HCT116 (cell line): ENCODE measurements at regions not wholly inside any gene's neighbourhood (a gene's known extent, or its start where the extent isn't known, plus 50 kb on each side); places are given as distances from the start of the nearest gene placed in this dataset.

Experiments
- ATAC-seq: fragments of 200-7000 bp; cut with Tn5 transposase; 2 replicates; pipeline ENCODE4 v1.9.1; 2020; ENCODE audit warnings: mild to moderate bottlenecking, moderate library complexity
- BruUV-seq: library from RNA; stranded (reverse); fragments of 400-500 nt; replicated peaks from 2 replicates; lab custom pipeline; 2021; lab: Mats Ljungman, UMichigan
- CTCF ChIA-PET: fragments of 300-600 bp; sonication (Branson Sonifier 250); formaldehyde crosslinking; loops from one replicate; lab custom pipeline; 2021; ENCODE audit warnings: antibody characterized with exemption; lab: Charles Lee
- POLR2A ChIA-PET: fragments of 300-600, 350-600 bp; sonication (Branson Sonifier 250); formaldehyde crosslinking; loops from one replicate; lab custom pipeline; 2021; ENCODE audit warnings: antibody characterized with exemption; lab: Charles Lee
- RAD21 ChIA-PET, 2 experiments: fragments of 300-600 bp; sonication (Branson Sonifier 250); formaldehyde crosslinking; loops; one replicate each; lab custom pipeline; 2023; ENCODE audit warnings: low total read pairs in 2 of 2; ENCODE audit not compliant: uncharacterized antibody in 2 of 2, unreplicated experiment in 2 of 2, low non-redundant PET in 1 of 2; lab: Charles Lee
- DNase-seq: peaks from one replicate; pipeline ENCODE4 v3.0.0-alpha.2; 2010; ENCODE audit warnings: low read depth, low spot score
- H2AFZ ChIP-seq: fragments of 200-600 bp; shearing (Covaris generic), sonication (generic); 2 replicates; pipeline ENCODE4 v1.6.1; 2017; ENCODE audit warnings: low read depth, mixed run types, mixed read lengths, antibody characterized with exemption, low read length; ENCODE audit not compliant: poor library complexity, severe bottlenecking
- H3K27ac ChIP-seq: 2 replicates; pipeline ENCODE4 v1.5.1; 2012; ENCODE audit warnings: low read depth, low read length
- H3K27me3 ChIP-seq: fragments of 200-600 bp; sonication (generic); 2 replicates; pipeline ENCODE4 v1.6.1; 2016; ENCODE audit warnings: mixed run types, low read length, mixed read lengths; ENCODE audit not compliant: insufficient read depth
- H3K36me3 ChIP-seq, 2 experiments: fragments of 200-500 bp in 1 of 2; fragments of 200-600 bp in 1 of 2; sonication (Bioruptor generic) in 1 of 2; sonication (generic) in 1 of 2; 2 replicates each; pipeline versions ENCODE4 v1.5.1 to v1.6.1; 2014 to 2016; ENCODE audit warnings: low read length in 2 of 2, inconsistent platforms in 1 of 2, mixed read lengths in 1 of 2, mixed run types in 1 of 2; ENCODE audit not compliant: insufficient read depth in 2 of 2, control insufficient read depth in 1 of 2
- H3K4me1 ChIP-seq, 2 experiments: fragments of 200-600 bp in 1 of 2; sonication (generic) in 1 of 2; 2 replicates each; pipeline versions ENCODE4 v1.5.1 to v1.6.1; 2012 to 2017; ENCODE audit warnings: low read length in 2 of 2, inconsistent platforms in 1 of 2, mild to moderate bottlenecking in 1 of 2, mixed read lengths in 1 of 2, mixed run types in 1 of 2, moderate library complexity in 1 of 2; ENCODE audit not compliant: insufficient read depth in 2 of 2, control insufficient read depth in 1 of 2
- H3K4me2 ChIP-seq: fragments of 200-600 bp; sonication (generic); 2 replicates; pipeline ENCODE4 v1.6.1; 2017; ENCODE audit warnings: mixed run types, low read length, mixed read lengths
- H3K4me3 ChIP-seq, 2 experiments: fragments of 200-600 bp in 1 of 2; sonication (generic) in 1 of 2; replicated peaks in 1 of 2; 2 replicates each; pipeline ENCODE4 v1.5.1; 2011 to 2016; ENCODE audit warnings: low read length in 2 of 2, control low read depth in 1 of 2, low read depth in 1 of 2, mild to moderate bottlenecking in 1 of 2, mixed read lengths in 1 of 2, mixed run types in 1 of 2
- H3K79me2 ChIP-seq: fragments of 200-600 bp; sonication (generic); 2 replicates; pipeline ENCODE4 v1.6.1; 2017; ENCODE audit warnings: mild to moderate bottlenecking, mixed run types, low read length, moderate library complexity, mixed read lengths; ENCODE audit not compliant: insufficient read depth
- H3K9ac ChIP-seq: fragments of 200-600 bp; sonication (generic); 2 replicates; pipeline ENCODE4 v1.6.1; 2016; ENCODE audit warnings: low read length, mixed read lengths
- H3K9me2 ChIP-seq: fragments of 200-600 bp; sonication (generic), shearing (Covaris generic); 2 replicates; pipeline ENCODE4 v1.6.1; 2017; ENCODE audit warnings: mixed run types, mild to moderate bottlenecking, moderate library complexity; ENCODE audit not compliant: insufficient read depth
- H3K9me3 ChIP-seq, 2 experiments: fragments of 200-500 bp in 1 of 2; fragments of 200-600 bp in 1 of 2; sonication (Bioruptor generic) in 1 of 2; sonication (generic) in 1 of 2; 2 replicates each; pipeline ENCODE4 v1.6.1; 2014 to 2017; ENCODE audit warnings: low read length in 2 of 2, mixed read lengths in 2 of 2, inconsistent platforms in 1 of 2, low read depth in 1 of 2, mild to moderate bottlenecking in 1 of 2, mixed run types in 1 of 2, moderate library complexity in 1 of 2; ENCODE audit not compliant: control insufficient read depth in 1 of 2, insufficient read depth in 1 of 2
- H4K20me1 ChIP-seq: fragments of 200-600 bp; sonication (generic), shearing (Covaris generic); 2 replicates; pipeline ENCODE4 v1.6.1; 2017; ENCODE audit warnings: mixed run types, mild to moderate bottlenecking, moderate library complexity; ENCODE audit not compliant: insufficient read depth
- CBX3 ChIP-seq: IDR thresholded peaks from 2 replicates; pipeline ENCODE4 v1.6.1; 2012; ENCODE audit warnings: low read depth
- CEBPB ChIP-seq: IDR thresholded peaks from 2 replicates; pipeline ENCODE4 v1.6.1; 2012; ENCODE audit warnings: low read depth
- EGR1 ChIP-seq: IDR thresholded peaks from 2 replicates; pipeline ENCODE4 v1.6.1; 2012; ENCODE audit warnings: low read depth
- ELF1 ChIP-seq: IDR thresholded peaks from 2 replicates; pipeline ENCODE4 v1.6.1; 2012; ENCODE audit warnings: low read depth, borderline replicate concordance
- EZH2 ChIP-seq: fragments of 200-600 bp; sonication (generic); IDR thresholded peaks from 2 replicates; pipeline ENCODE4 v1.6.1; 2017; ENCODE audit warnings: antibody characterized with exemption, mixed run types
- EZH2phosphoT487 ChIP-seq: fragments of 200-600 bp; IDR thresholded peaks from 2 replicates; pipeline ENCODE4 v1.6.1; 2018; ENCODE audit warnings: antibody characterized with exemption, borderline replicate concordance
- FOSL1 ChIP-seq: IDR thresholded peaks from 2 replicates; pipeline ENCODE4 v1.6.1; 2012; ENCODE audit warnings: low read depth
- JUND ChIP-seq: IDR thresholded peaks from 2 replicates; pipeline ENCODE4 v1.6.1; 2012
- POLR2A ChIP-seq: IDR thresholded peaks from 2 replicates; pipeline ENCODE4 v1.7.0; 2011; ENCODE audit warnings: borderline replicate concordance; ENCODE audit not compliant: insufficient read depth, insufficient read length; ENCODE audit errors: extremely low read depth
- POLR2AphosphoS5 ChIP-seq: IDR thresholded peaks from 2 replicates; pipeline ENCODE4 v1.6.1; 2011; ENCODE audit warnings: mild to moderate bottlenecking, low read depth, low read length, moderate library complexity
- SIN3A ChIP-seq: IDR thresholded peaks from 2 replicates; pipeline ENCODE4 v1.6.1; 2012; ENCODE audit warnings: low read depth
- SP1 ChIP-seq: IDR thresholded peaks from 2 replicates; pipeline ENCODE4 v1.6.1; 2012; ENCODE audit warnings: low read depth
- SRF ChIP-seq: IDR thresholded peaks from 2 replicates; pipeline ENCODE4 v1.6.1; 2012; ENCODE audit warnings: low read depth
- YY1 ChIP-seq: IDR thresholded peaks from 2 replicates; pipeline ENCODE4 v1.6.1; 2011; ENCODE audit warnings: low read length, low read depth, moderate library complexity, mild to moderate bottlenecking; ENCODE audit not compliant: insufficient replicate concordance; ENCODE audit errors: extremely low read depth
- ZFX ChIP-seq: fragments of 450-650 bp; IDR thresholded peaks from 2 replicates; pipeline ENCODE4 v1.6.1; 2017
- ZNF274 ChIP-seq: fragments of 200-500 bp; sonication (Bioruptor generic); IDR thresholded peaks from 2 replicates; pipeline ENCODE4 v1.6.1; 2014; ENCODE audit warnings: mild to moderate bottlenecking, low read depth, low read length, inconsistent platforms
- intact Hi-C: fragments of 100-400 bp; cut with micrococcal nuclease; formaldehyde crosslinking; loops from 2 replicates; pipeline ENCODE4 v1.10.0; 2022
- TF ChIP-seq, protein P1 (sequence below): IDR thresholded peaks from 2 replicates; pipeline ENCODE4 v1.6.1; 2012; ENCODE audit warnings: low read depth
- TF ChIP-seq, protein P2 (sequence below): IDR thresholded peaks from 2 replicates; pipeline ENCODE4 v1.6.1; 2012
- TF ChIP-seq, protein P3 (sequence below): IDR thresholded peaks from 2 replicates; pipeline ENCODE4 v1.6.1; 2012
- TF ChIP-seq, protein P4 (sequence below), 3 experiments: fragments of 200-600 bp in 1 of 3; sonication (generic) in 1 of 3; IDR thresholded peaks in 2 of 3; conservative IDR thresholded peaks in 1 of 3; 2 replicates each; pipeline ENCODE4 v1.5.1; 2012 to 2017; ENCODE audit warnings: low read depth in 2 of 3, low read length in 2 of 3, antibody characterized with exemption in 1 of 3, borderline replicate concordance in 1 of 3, control low read depth in 1 of 3, mild to moderate bottlenecking in 1 of 3, mixed read lengths in 1 of 3, mixed run types in 1 of 3, moderate library complexity in 1 of 3; ENCODE audit not compliant: insufficient read depth in 1 of 3

DNA sequence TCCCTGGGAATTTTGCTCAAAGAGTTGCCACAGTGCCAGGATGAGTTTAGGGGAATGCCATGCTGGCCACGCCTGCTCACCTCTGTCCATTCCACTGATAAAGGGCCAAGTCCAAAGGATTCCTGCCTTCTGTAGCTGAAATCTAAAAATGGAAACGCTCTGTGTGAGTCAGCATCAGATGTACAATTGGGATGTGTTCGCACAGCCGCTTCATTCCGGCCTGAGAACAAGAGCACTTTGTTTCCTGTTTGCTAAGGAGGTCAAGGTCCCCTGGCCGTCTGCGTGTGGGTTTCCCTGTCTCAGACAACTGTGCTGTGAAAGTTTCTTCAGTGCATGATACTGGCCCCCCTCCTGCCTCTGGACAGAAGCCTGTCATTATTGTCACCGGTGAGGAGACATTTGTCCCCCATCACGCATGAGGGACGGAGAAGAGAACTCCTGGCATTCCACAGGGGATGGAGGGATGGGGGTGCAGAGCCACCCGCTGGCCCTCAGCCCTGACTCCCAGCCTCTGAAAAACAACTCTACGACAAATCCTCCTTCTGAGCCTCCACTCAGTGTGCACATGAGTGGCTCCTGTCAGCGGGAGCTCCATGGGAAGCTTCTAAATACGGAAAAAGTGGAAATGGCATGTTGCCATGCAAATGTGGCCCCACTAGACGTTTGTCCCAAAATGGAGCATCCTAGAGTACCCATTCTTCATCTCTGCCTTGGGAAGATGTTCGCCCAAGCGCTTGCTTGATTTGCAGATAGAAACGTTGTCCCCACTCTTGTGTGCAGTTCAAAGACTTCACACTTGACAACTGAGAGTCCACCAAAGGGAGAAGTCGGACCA lies 143.5 kb upstream of the AFDN start:
- Histone ChIP-seq H3K4me2 (peak overlapping the region; percentile 75), H3K27ac (peak overlapping the region; percentile 8), H3K9ac (peak overlapping the region; percentile 24; the same call in 1 of the 2 replicates), H3K4me1 (peaks cover 10 to 37% of the 10 kb centered on the region in 2 experiments), H3K9me3 (no peaks in the 10 kb centered on the region), H3K36me3 (no peaks in the 10 kb centered on the region), H3K9me2 (no peaks in the 10 kb centered on the region), H3K4me3 (peak overlapping the region; percentile 2 to 40; a peak in 2 of 4 replicates), H3K79me2 (no peaks in the 10 kb centered on the region), H4K20me1 (no peaks in the 10 kb centered on the region), H2AFZ (peak overlapping the region; percentile 86), H3K27me3 (no peaks in the 10 kb centered on the region)
- ChIA-PET POLR2A (no interaction called here), RAD21 (no interaction called here), CTCF (no interaction called here)
- DNase-seq = peak; percentile 82
- intact Hi-C loops = no loop called here
- no TSS peak for BruUV-seq
- ATAC-seq = peak; percentile 91
- TF ChIP-seq YY1 (no peak), SP1 (peak; percentile 91), CBX3 (peak; percentile 59; the same call in 1 of the 2 replicates), SIN3A (peak; percentile 91), FOSL1 (peak; percentile 75), EZH2phosphoT487 (no peak), ZNF274 (no peak), SRF (peak; percentile 62), EZH2 (no peak), EGR1 (no peak), POLR2AphosphoS5 (peak; percentile 38; the same call in 1 of the 2 replicates), ELF1 (no peak), JUND (peak; percentile 87), CEBPB (0 out of 2 replicates have a peak, but pooled peaks have one; percentile 33), ZFX (no peak), POLR2A (no peak)
- TF ChIP-seq, protein P1, sequence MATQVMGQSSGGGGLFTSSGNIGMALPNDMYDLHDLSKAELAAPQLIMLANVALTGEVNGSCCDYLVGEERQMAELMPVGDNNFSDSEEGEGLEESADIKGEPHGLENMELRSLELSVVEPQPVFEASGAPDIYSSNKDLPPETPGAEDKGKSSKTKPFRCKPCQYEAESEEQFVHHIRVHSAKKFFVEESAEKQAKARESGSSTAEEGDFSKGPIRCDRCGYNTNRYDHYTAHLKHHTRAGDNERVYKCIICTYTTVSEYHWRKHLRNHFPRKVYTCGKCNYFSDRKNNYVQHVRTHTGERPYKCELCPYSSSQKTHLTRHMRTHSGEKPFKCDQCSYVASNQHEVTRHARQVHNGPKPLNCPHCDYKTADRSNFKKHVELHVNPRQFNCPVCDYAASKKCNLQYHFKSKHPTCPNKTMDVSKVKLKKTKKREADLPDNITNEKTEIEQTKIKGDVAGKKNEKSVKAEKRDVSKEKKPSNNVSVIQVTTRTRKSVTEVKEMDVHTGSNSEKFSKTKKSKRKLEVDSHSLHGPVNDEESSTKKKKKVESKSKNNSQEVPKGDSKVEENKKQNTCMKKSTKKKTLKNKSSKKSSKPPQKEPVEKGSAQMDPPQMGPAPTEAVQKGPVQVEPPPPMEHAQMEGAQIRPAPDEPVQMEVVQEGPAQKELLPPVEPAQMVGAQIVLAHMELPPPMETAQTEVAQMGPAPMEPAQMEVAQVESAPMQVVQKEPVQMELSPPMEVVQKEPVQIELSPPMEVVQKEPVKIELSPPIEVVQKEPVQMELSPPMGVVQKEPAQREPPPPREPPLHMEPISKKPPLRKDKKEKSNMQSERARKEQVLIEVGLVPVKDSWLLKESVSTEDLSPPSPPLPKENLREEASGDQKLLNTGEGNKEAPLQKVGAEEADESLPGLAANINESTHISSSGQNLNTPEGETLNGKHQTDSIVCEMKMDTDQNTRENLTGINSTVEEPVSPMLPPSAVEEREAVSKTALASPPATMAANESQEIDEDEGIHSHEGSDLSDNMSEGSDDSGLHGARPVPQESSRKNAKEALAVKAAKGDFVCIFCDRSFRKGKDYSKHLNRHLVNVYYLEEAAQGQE = no peak
- TF ChIP-seq, protein P2, sequence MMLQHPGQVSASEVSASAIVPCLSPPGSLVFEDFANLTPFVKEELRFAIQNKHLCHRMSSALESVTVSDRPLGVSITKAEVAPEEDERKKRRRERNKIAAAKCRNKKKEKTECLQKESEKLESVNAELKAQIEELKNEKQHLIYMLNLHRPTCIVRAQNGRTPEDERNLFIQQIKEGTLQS = no peak
- TF ChIP-seq, protein P3, sequence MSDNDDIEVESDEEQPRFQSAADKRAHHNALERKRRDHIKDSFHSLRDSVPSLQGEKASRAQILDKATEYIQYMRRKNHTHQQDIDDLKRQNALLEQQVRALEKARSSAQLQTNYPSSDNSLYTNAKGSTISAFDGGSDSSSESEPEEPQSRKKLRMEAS = peak; percentile 66; the same call in 1 of the 2 replicates
- TF ChIP-seq, protein P4, sequence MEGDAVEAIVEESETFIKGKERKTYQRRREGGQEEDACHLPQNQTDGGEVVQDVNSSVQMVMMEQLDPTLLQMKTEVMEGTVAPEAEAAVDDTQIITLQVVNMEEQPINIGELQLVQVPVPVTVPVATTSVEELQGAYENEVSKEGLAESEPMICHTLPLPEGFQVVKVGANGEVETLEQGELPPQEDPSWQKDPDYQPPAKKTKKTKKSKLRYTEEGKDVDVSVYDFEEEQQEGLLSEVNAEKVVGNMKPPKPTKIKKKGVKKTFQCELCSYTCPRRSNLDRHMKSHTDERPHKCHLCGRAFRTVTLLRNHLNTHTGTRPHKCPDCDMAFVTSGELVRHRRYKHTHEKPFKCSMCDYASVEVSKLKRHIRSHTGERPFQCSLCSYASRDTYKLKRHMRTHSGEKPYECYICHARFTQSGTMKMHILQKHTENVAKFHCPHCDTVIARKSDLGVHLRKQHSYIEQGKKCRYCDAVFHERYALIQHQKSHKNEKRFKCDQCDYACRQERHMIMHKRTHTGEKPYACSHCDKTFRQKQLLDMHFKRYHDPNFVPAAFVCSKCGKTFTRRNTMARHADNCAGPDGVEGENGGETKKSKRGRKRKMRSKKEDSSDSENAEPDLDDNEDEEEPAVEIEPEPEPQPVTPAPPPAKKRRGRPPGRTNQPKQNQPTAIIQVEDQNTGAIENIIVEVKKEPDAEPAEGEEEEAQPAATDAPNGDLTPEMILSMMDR (IDR thresholded peaks at IDR 0.05 in 2 of 3, conservative IDR thresholded peaks at IDR 0.05 in 1 of 3; ENCODE audit: borderline replicate concordance in 1 of 3, insufficient read depth in 1 of 3, low read depth in 2 of 3, low read length in 2 of 3) = no peak
